GM12874 (cell line): ENCODE measurements at regions not wholly inside any gene's neighbourhood (a gene's known extent, or its start where the extent isn't known, plus 50 kb on each side); places are given as distances from the start of the nearest gene placed in this dataset.

ENCODE experiments used
- CTCF ChIP-seq: IDR thresholded peaks from 2 replicates; pipeline ENCODE4 v1.5.1; 2011; ENCODE audit warnings: low read depth, mild to moderate bottlenecking, control low read depth, low read length, moderate library complexity; ENCODE audit not compliant: insufficient read depth

GRCh38 chr18:41140506-41140905 is 814.5 kb upstream of the PIK3C3 start:
- no peak for TF ChIP-seq CTCF

GRCh38 chr18:41135146-41135545 is 819.9 kb upstream of the PIK3C3 start:
- no peak for TF ChIP-seq CTCF

DNA sequence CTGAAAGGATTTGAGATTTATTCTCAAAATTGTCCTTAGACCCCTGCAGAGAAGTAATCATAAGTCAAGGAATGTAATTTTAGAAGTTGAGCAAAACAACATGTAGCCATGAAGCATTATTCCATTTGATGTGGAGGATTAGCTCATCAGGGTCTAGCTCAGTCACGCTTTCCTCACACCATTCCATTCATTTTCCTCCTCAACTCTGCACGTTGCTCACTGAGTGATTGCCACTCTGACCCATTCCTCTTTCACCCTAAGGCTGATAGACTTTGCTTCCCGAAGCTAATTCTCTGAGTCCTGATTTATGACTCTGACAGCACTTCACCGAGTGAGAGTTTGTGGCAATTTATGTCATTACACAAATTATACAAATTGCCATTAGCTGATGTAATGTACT is 820.6 kb upstream of the PIK3C3 start:
- no peak for TF ChIP-seq CTCF

DNA sequence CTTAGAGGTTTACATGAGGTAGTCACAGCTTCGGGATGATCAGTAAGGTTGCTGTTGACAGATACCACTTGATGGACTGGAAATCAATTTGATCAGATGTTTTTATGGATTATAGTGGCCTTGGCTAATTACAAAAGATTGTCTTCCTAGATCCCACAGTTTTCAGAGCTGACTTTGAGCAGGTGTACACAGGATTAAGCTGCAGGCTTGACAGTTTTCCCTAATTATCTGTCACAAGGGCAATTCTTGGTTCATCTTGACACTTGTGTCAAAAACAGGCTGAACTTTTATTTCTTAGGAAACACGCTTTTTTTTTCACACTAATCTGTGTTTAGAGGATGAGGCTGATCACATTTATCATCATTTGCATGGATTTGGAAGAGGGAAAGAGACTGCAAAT is 824.0 kb upstream of the PIK3C3 start:
- TF ChIP-seq CTCF = no peak

DNA sequence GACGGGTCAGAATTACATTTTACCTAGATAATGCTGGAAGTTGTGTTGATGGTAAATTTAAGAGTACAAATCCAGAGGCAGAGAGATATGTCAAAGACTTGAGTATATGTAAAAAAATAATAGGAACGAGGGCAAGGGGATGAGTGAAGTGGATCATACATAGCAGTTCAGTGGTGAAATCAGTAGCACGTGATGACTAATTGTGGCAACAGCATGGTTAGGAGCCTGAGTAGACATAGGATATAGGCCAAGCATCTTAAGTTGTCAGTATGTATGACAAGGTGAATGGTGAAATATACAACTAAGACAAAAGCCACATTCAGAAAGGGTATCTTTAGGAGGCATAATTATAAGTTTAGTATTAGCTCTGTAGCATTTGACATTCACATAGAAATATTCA is 826.5 kb upstream of the PIK3C3 start:
- no peak for TF ChIP-seq CTCF

DNA sequence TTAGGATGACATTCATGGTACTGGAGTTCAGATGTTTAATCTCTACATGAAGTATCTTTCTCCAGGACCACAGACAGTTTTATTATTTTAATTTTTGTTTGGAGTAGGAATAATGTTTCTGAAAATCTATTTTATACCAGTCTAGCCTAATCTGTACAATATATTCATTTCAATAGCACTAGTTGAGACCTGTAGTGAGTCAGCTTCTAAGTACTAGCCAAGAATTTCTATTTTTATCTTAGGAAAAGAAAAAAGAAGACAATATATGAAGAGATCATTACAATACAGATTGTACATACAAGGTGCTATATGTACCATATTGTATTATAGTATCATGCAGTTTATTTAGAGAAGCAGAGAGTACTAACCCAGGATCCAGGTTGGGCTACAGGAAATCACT is 826.9 kb upstream of the PIK3C3 start:
- no peak for TF ChIP-seq CTCF

DNA sequence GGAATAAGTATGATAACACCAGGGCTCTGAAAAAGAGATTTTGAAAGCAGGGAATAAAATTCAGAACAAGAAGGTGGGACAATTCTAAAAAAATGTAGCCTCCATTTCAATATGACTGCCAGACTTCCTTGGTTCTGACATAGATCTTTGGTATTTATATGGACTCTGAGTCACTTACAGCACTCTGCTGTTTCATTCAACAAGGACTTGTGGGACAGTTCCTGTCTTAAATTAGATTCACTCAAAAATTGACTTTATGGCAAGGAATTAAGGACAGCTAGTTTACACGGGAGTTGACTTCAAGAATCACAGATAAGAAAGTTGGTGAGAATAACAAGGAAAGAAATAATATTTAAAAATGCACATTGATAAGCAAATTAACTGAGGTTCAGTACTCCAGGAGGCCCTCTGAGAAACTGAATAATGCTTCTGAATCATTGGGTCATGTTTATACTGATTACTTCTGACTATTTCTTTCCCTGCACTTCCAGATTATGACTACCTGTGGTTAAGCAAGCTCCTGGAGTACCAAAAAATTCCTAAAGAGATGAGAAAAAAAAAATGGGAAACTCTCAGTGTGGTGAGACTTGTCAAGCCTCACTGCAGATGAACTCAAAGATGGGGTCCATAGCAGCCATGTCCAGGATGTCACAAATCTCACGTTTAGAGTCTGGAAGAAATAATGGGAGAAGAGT is 828.3 kb upstream of the PIK3C3 start:
- no peak for TF ChIP-seq CTCF
